ENCODE measurements at regions not wholly inside any gene's neighbourhood (a gene's known extent, or its start where the extent isn't known, plus 50 kb on each side); places are given as distances from the start of the nearest gene placed in this dataset.

- no peak for TF ChIP-seq CTCF (IDR thresholded peaks at IDR 0.05; ENCODE audit: borderline replicate concordance, extremely low read depth, low read length, poor library complexity, severe bottlenecking)
- TF ChIP-seq EZH2 (IDR thresholded peaks at IDR 0.05; ENCODE audit: borderline replicate concordance, low read depth, low read length, severe bottlenecking), result no peak
Observed at GRCh38 chr13:38216181-38216580, 133.5 kb upstream of the UFM1 start.

All from DND-41 (cell line).